Hepatocyte (in vitro differentiated cells): ENCODE measurements at regions not wholly inside any gene's neighbourhood (a gene's known extent, or its start where the extent isn't known, plus 50 kb on each side); places are given as distances from the start of the nearest gene placed in this dataset.
"Not testable (repeated sequence)": the region's sequence is repeated elsewhere in the genome, so short reads cannot be mapped to it uniquely, and the experiment has no call there.

Experiments
- DNase-seq: peaks from one replicate; pipeline ENCODE4 v3.0.0-alpha.2; 2016; ENCODE audit warnings: low spot score
- H2AFZ ChIP-seq: fragments of 200-600 bp; sonication (generic); 2 replicates; pipeline ENCODE4 v1.6.0; 2016; ENCODE audit warnings: antibody characterized with exemption, mild to moderate bottlenecking
- H3K27ac ChIP-seq: fragments of 200-600 bp; sonication (generic); 2 replicates; pipeline ENCODE4 v1.5.1; 2016; ENCODE audit warnings: mild to moderate bottlenecking
- H3K27me3 ChIP-seq: fragments of 200-600 bp; sonication (generic); 2 replicates; pipeline ENCODE4 v1.6.1; 2016
- H3K36me3 ChIP-seq: fragments of 200-600 bp; sonication (generic); replicated peaks from 2 replicates; pipeline ENCODE4 v1.5.1; 2016; ENCODE audit warnings: low read depth; ENCODE audit not compliant: insufficient read depth
- H3K4me1 ChIP-seq: fragments of 200-600 bp; sonication (generic); 2 replicates; pipeline ENCODE4 v1.5.1; 2016; ENCODE audit warnings: mild to moderate bottlenecking, moderate library complexity; ENCODE audit not compliant: insufficient read depth
- H3K4me2 ChIP-seq: fragments of 200-600 bp; sonication (generic); 2 replicates; pipeline ENCODE4 v1.6.0; 2016
- H3K4me3 ChIP-seq: fragments of 200-600 bp; sonication (generic); 2 replicates; pipeline ENCODE4 v1.5.1; 2016; ENCODE audit warnings: mild to moderate bottlenecking
- H3K79me2 ChIP-seq: fragments of 200-600 bp; sonication (generic); 2 replicates; pipeline ENCODE4 v1.6.0; 2017; ENCODE audit warnings: mild to moderate bottlenecking
- H3K9me2 ChIP-seq: fragments of 200-600 bp; sonication (generic); replicated peaks from 2 replicates; pipeline ENCODE4 v1.6.0; 2017; ENCODE audit warnings: mild to moderate bottlenecking; ENCODE audit not compliant: insufficient read depth
- H3K9me3 ChIP-seq: fragments of 200-600 bp; sonication (generic); 2 replicates; pipeline ENCODE4 v1.5.1; 2016; ENCODE audit warnings: low read depth, mild to moderate bottlenecking
- H4K20me1 ChIP-seq: fragments of 200-600 bp; sonication (generic); 2 replicates; pipeline ENCODE4 v1.6.0; 2016; ENCODE audit warnings: mild to moderate bottlenecking; ENCODE audit not compliant: insufficient read depth, poor library complexity, severe bottlenecking
- EZH2 ChIP-seq: fragments of 200-600 bp; sonication (generic); IDR thresholded peaks from 2 replicates; pipeline ENCODE4 v1.6.1; 2016; ENCODE audit warnings: antibody characterized with exemption, mild to moderate bottlenecking, borderline replicate concordance
- EZH2phosphoT487 ChIP-seq: fragments of 200-600 bp; sonication (generic); IDR thresholded peaks from one replicate; pipeline ENCODE4 v1.6.1; 2018; ENCODE audit warnings: antibody characterized with exemption, mild to moderate bottlenecking, low read depth, moderate library complexity; ENCODE audit not compliant: unreplicated experiment, severe bottlenecking
- WGBS: methylation state at CpG from one replicate; pipeline ENCODE4 v1.1.6; 2016; ENCODE audit warnings: low lambda C conversion rate; ENCODE audit errors: missing lambda C conversion rate; 5-methylcytosine and 5-hydroxymethylcytosine counted together
- TF ChIP-seq, protein P1 (sequence below): fragments of 200-600 bp; sonication (generic); IDR thresholded peaks from 2 replicates; pipeline ENCODE4 v1.5.1; 2016; ENCODE audit warnings: antibody characterized with exemption, mild to moderate bottlenecking; ENCODE audit not compliant: poor library complexity

DNA sequence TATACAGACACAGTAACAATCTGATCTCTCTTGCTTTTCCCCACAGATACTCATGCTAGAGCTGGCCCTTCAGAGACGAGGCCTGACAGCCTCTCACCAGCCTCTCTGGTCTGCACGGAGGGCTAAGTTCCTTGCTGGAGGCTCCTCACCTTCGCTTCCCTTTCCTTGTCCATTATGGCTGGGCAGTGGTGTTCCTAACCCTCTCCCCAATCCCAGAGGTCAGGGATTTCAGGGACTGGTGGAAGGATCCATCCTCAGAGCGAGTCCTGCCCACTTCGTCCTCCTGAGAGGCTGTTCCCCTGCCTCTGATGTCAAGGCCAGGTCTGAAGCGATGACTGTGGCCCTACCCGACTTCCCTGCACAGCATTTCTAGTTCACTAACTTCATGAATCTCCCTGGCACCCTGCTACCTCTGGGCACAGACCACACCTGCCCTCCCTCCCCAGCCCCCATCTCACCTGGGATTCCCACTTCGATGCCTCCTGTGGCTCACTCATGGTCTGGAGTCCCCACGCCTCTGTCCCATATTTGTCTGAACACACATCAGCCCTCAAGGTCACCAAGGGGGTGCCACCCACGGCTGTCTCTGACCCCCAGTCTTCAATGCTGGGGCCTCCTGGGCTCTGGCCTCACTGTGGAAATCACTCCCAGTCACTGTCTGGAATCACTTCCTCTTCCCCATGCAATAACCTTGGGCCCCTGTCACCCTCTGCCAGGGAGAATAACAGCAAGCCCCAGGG lies 124.9 kb upstream of the PRR20G start:
- Histone ChIP-seq H3K27me3 (peaks cover 15% of the 10 kb centered on the region), H3K4me2 (no peak overlapping the region), H3K9me2 (no peaks in the 10 kb centered on the region), H4K20me1 (no peaks in the 10 kb centered on the region), H2AFZ (no peak overlapping the region), H3K4me1 (no peaks in the 10 kb centered on the region), H3K4me3 (no peak overlapping the region), H3K36me3 (no peaks in the 10 kb centered on the region), H3K9me3 (no peaks in the 10 kb centered on the region), H3K79me2 (no peaks in the 10 kb centered on the region), H3K27ac (no peak overlapping the region)
- TF ChIP-seq, protein P1, sequence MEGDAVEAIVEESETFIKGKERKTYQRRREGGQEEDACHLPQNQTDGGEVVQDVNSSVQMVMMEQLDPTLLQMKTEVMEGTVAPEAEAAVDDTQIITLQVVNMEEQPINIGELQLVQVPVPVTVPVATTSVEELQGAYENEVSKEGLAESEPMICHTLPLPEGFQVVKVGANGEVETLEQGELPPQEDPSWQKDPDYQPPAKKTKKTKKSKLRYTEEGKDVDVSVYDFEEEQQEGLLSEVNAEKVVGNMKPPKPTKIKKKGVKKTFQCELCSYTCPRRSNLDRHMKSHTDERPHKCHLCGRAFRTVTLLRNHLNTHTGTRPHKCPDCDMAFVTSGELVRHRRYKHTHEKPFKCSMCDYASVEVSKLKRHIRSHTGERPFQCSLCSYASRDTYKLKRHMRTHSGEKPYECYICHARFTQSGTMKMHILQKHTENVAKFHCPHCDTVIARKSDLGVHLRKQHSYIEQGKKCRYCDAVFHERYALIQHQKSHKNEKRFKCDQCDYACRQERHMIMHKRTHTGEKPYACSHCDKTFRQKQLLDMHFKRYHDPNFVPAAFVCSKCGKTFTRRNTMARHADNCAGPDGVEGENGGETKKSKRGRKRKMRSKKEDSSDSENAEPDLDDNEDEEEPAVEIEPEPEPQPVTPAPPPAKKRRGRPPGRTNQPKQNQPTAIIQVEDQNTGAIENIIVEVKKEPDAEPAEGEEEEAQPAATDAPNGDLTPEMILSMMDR = no peak
- TF ChIP-seq EZH2phosphoT487 (no peak), EZH2 (no peak)
- 87% methylated on average over 10 of the region's 10 CpGs for WGBS
- DNase-seq = no peak

DNA sequence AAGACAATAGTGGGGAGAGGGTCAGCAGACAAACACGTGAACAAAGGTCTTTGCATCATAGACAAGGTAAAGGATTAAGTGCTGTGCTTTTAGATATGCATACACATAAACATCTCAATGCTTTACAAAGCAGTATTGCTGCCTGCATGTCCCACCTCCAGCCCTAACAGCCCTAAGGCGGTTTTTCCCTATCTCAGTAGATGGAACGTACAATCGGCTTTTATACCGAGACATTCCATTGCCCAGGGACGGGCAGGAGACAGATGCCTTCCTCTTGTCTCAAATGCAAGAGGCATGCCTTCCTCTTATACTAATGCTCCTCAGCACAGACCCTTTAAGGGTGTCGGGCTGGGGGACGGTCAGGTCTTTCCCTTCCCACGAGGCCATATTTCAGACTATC lies 124.0 kb upstream of the PRR20G start:
- not testable (repeated sequence) for H3K9me3 ChIP-seq
- 46% methylated on average over 8 of the region's 9 CpGs for WGBS

DNA sequence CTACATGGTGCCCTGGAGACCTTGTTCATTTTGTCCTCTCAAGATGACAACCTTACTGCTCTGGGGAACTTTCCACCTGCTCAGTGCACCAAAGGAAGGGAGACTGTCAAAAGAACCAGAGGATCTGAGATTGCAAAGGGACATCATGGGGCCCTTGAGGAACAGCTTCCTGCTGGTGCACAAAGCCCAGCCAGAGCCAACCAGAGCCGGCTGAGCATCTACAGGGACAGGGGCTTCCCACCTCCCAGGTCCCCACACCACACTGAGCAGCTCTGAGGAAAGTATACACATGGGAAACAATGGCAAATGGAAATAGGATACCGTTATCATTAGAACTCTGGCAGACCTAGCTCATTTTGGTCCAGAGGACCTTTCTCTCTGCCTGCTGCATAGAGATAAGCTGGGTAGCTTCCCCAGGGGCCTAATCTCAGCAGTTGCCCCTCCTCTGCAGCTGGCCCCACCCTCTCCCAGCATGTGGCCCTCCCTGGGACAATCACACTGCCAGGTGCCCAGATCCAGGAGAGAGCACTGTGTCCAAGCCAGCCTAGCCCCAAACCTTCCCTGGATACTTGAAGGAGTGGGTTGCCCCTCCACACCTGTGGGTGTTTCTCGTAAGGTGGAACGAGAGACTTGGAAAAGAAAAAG lies 123.4 kb upstream of the PRR20G start:
- Histone ChIP-seq H3K4me2 (no peak overlapping the region), H3K27ac (no peak overlapping the region), H4K20me1 (no peaks in the 10 kb centered on the region), H2AFZ (no peak overlapping the region), H3K36me3 (no peaks in the 10 kb centered on the region), H3K9me3 (no peaks in the 10 kb centered on the region), H3K4me1 (no peaks in the 10 kb centered on the region), H3K27me3 (peaks cover 4% of the 10 kb centered on the region), H3K79me2 (no peaks in the 10 kb centered on the region), H3K9me2 (no peaks in the 10 kb centered on the region), H3K4me3 (no peak overlapping the region)
- TF ChIP-seq, protein P1 = no peak
- no peak for TF ChIP-seq EZH2phosphoT487
- TF ChIP-seq EZH2 = no peak
- 64% methylated on average over 4 of the region's 4 CpGs for WGBS
- DNase-seq = no peak

More for the DNA sequence above, 124.0 kb upstream of the PRR20G start:
- not testable (repeated sequence) for H4K20me1 ChIP-seq, H3K4me3 ChIP-seq, DNase-seq, H3K79me2 ChIP-seq, H3K27me3 ChIP-seq, H3K4me2 ChIP-seq, H2AFZ ChIP-seq, H3K27ac ChIP-seq, H3K36me3 ChIP-seq, H3K4me1 ChIP-seq, H3K9me2 ChIP-seq

DNA sequence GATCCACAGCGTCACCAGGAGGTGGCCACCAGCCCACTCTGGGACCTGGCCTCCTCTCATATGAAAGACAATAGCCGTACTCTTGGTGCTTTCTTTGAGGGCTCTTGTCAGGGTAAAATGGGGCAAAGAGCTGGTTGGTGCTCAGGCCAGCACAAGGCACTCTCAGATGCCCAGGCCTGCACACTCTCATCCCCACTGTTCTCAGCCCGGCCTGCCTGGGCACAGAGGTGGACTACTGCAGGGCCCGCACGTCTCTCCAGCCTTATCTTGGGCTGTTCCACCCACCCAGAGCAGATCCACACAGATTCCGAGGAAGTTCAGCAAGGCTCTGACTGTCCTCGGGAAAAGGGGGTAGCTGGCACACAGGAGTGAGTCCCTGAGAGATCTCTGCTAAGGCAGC lies 122.8 kb upstream of the PRR20G start:
- H3K27ac ChIP-seq = no peak overlapping the region
- no peak overlapping the region for H3K4me3 ChIP-seq
- no peaks in the 10 kb centered on the region for H4K20me1 ChIP-seq
- H3K36me3 ChIP-seq = no peaks in the 10 kb centered on the region
- H3K9me2 ChIP-seq = no peaks in the 10 kb centered on the region
- no peaks in the 10 kb centered on the region for H3K79me2 ChIP-seq
- no peaks in the 10 kb centered on the region for H3K9me3 ChIP-seq
- DNase-seq = no peak
- 94% methylated on average over 7 of the region's 7 CpGs for WGBS
- H3K4me2 ChIP-seq = no peak overlapping the region
- no peaks in the 10 kb centered on the region for H3K27me3 ChIP-seq
- H2AFZ ChIP-seq = no peak overlapping the region
- H3K4me1 ChIP-seq = no peaks in the 10 kb centered on the region
- TF ChIP-seq EZH2phosphoT487 = no peak
- TF ChIP-seq, protein P1 = no peak
- no peak for TF ChIP-seq EZH2
